A673 (cell line): ENCODE measurements at regions not wholly inside any gene's neighbourhood (a gene's known extent, or its start where the extent isn't known, plus 50 kb on each side); places are given as distances from the start of the nearest gene placed in this dataset.

Experiments used
- BruUV-seq: library from RNA; stranded (reverse); fragments of 400-500 nt; replicated peaks from 2 replicates; lab custom pipeline; 2021; lab: Mats Ljungman, UMichigan
- CTCF ChIA-PET: fragments of 300-600 bp; sonication (Branson Sonifier 250); formaldehyde crosslinking; loops from one replicate; lab custom pipeline; 2022; ENCODE audit warnings: antibody characterized with exemption; lab: Charles Lee
- POLR2A ChIA-PET: fragments of 300-600 bp; sonication (Branson Sonifier 250); formaldehyde crosslinking; loops from one replicate; lab custom pipeline; 2022; ENCODE audit warnings: antibody characterized with exemption; ENCODE audit not compliant: low non-redundant PET; lab: Charles Lee
- DNase-seq: peaks from one replicate; pipeline ENCODE4 v3.0.0-alpha.2; 2015; ENCODE audit warnings: low spot score
- H3K27ac ChIP-seq: fragments of 200-600 bp; sonication (generic); 2 replicates; pipeline ENCODE4 v1.5.1; 2016; ENCODE audit warnings: mixed run types, low read depth, mild to moderate bottlenecking, mixed read lengths, antibody characterized with exemption, low read length; ENCODE audit not compliant: poor library complexity, severe bottlenecking
- H3K27me3 ChIP-seq: fragments of 200-600 bp; sonication (generic); replicated peaks from 2 replicates; pipeline ENCODE4 v1.6.1; 2017; ENCODE audit warnings: mixed run types, low read depth, mild to moderate bottlenecking, mixed read lengths, antibody characterized with exemption, low read length; ENCODE audit not compliant: insufficient read depth, poor library complexity
- H3K36me3 ChIP-seq: fragments of 200-600 bp; sonication (generic); 2 replicates; pipeline ENCODE4 v1.6.1; 2016; ENCODE audit warnings: mixed run types, mild to moderate bottlenecking, mixed read lengths, antibody characterized with exemption, low read length; ENCODE audit not compliant: insufficient read depth, poor library complexity, severe bottlenecking
- H3K4me1 ChIP-seq: fragments of 200-600 bp; sonication (generic); 2 replicates; pipeline ENCODE4 v1.6.1; 2017; ENCODE audit warnings: mixed run types, mild to moderate bottlenecking, mixed read lengths, antibody characterized with exemption, low read length; ENCODE audit not compliant: insufficient read depth, poor library complexity, severe bottlenecking
- H3K4me3 ChIP-seq: fragments of 200-600 bp; sonication (generic); 2 replicates; pipeline ENCODE4 v1.5.1; 2016; ENCODE audit warnings: low read depth, mixed run types, mild to moderate bottlenecking, mixed read lengths, low read length; ENCODE audit not compliant: poor library complexity, severe bottlenecking
- H3K9me3 ChIP-seq: fragments of 200-600 bp; sonication (generic); 2 replicates; pipeline ENCODE4 v1.6.1; 2016; ENCODE audit warnings: mixed run types, low read depth, mild to moderate bottlenecking, mixed read lengths, antibody characterized with exemption, low read length; ENCODE audit not compliant: poor library complexity, severe bottlenecking
- CTCF ChIP-seq: fragments of 300-800, 200-600 bp; sonication (generic); conservative IDR thresholded peaks from 2 replicates; pipeline ENCODE4 v1.5.1; 2017; ENCODE audit warnings: low read depth, mild to moderate bottlenecking, antibody characterized with exemption, low read length, moderate library complexity, mixed read lengths
- EZH2 ChIP-seq: fragments of 200-600 bp; sonication (generic); IDR thresholded peaks from 2 replicates; pipeline ENCODE4 v1.6.1; 2017; ENCODE audit warnings: borderline replicate concordance, low read depth, mild to moderate bottlenecking, mixed read lengths, antibody characterized with exemption, low read length; ENCODE audit not compliant: poor library complexity, severe bottlenecking
- intact Hi-C: fragments of 100-400 bp; cut with micrococcal nuclease; formaldehyde crosslinking; loops from one replicate; pipeline ENCODE4 v1.10.0; 2022; ENCODE audit not compliant: unreplicated experiment

GRCh38 chr6:94734751-94735150 is 842.6 kb upstream of the MANEA start:
- Histone ChIP-seq H3K4me1 (no peaks in the 10 kb centered on the region), H3K9me3 (no peaks in the 10 kb centered on the region), H3K27me3 (no peaks in the 10 kb centered on the region), H3K27ac (no peak overlapping the region), H3K4me3 (no peak overlapping the region), H3K36me3 (no peaks in the 10 kb centered on the region)
- intact Hi-C loops: no loop called here
- TF ChIP-seq EZH2: no peak
- no peak for TF ChIP-seq CTCF
- no peak for DNase-seq
- ChIA-PET CTCF (no interaction called here), POLR2A (no interaction called here)
- BruUV-seq: no TSS peak

GRCh38 chr6:94733066-94733465 is 844.3 kb upstream of the MANEA start:
- Histone ChIP-seq H3K9me3 (no peaks in the 10 kb centered on the region), H3K27me3 (no peaks in the 10 kb centered on the region), H3K36me3 (no peaks in the 10 kb centered on the region), H3K27ac (no peak overlapping the region), H3K4me3 (no peak overlapping the region), H3K4me1 (no peaks in the 10 kb centered on the region)
- DNase-seq: peak; percentile 23
- intact Hi-C loops: no loop called here
- no TSS peak for BruUV-seq
- ChIA-PET POLR2A (no interaction called here), CTCF (no interaction called here)
- peak; percentile 21; the same call in 1 of the 2 replicates for TF ChIP-seq CTCF
- no peak for TF ChIP-seq EZH2

GRCh38 chr6:94727710-94728109 is 849.6 kb upstream of the MANEA start:
- peaks cover 9% of the 10 kb centered on the region for H3K9me3 ChIP-seq
- no TSS peak for BruUV-seq
- no peak overlapping the region for H3K4me3 ChIP-seq
- ChIA-PET POLR2A (no interaction called here), CTCF (no interaction called here)
- no peaks in the 10 kb centered on the region for H3K4me1 ChIP-seq
- no peak overlapping the region for H3K27ac ChIP-seq
- DNase-seq: no peak
- no peaks in the 10 kb centered on the region for H3K27me3 ChIP-seq
- intact Hi-C loops: no loop called here
- TF ChIP-seq CTCF (no peak), EZH2 (no peak)
- H3K36me3 ChIP-seq: no peaks in the 10 kb centered on the region
